Right ventricle myocardium superior (tissue), 1 donor: ENCODE measurements at regions not wholly inside any gene's neighbourhood (a gene's known extent, or its start where the extent isn't known, plus 50 kb on each side); places are given as distances from the start of the nearest gene placed in this dataset.

Experiments
- ATAC-seq: fragments of 200-7000 bp; cut with Tn5 transposase; one replicate; pipeline ENCODE4 v1.9.1; 2020; ENCODE audit warnings: mild to moderate bottlenecking; ENCODE audit not compliant: poor library complexity
- DNase-seq: peaks from one replicate; pipeline ENCODE4 v3.0.0-alpha.2; 2020
- intact Hi-C: fragments of 100-400 bp; cut with DNase I; formaldehyde crosslinking; loops from one replicate; pipeline ENCODE4 v1.11.2; 2022
- donor health status: DM: no; HTN: yes; CAD: no; lungs with severe emphysema.

GRCh38 chr10:128470321-128470965 is 344.2 kb upstream of the MKI67 start:
- intact Hi-C loops = no loop called here
- ATAC-seq (no peak), DNase-seq (no peak)

GRCh38 chr10:128471151-128471550 is 344.9 kb upstream of the MKI67 start:
- DNase-seq (no peak), ATAC-seq (no peak)
- intact Hi-C loops = no loop called here

- intact Hi-C loops = no loop called here
- ATAC-seq (no peak), DNase-seq (no peak)
Measured at GRCh38 chr10:128472196-128472595, 346.0 kb upstream of the MKI67 start.

- ATAC-seq = no peak
Measured at GRCh38 chr10:128473396-128473795, 347.2 kb upstream of the MKI67 start.

GRCh38 chr10:128473911-128474310 is 347.7 kb upstream of the MKI67 start:
- intact Hi-C loops = no loop called here

More at GRCh38 chr10:128473396-128473795, 347.2 kb upstream of the MKI67 start:
- intact Hi-C loops = no loop called here
- DNase-seq = no peak

GRCh38 chr10:128474571-128474970 is 348.3 kb upstream of the MKI67 start:
- DNase-seq (no peak), ATAC-seq (no peak)
- intact Hi-C loops = no loop called here

More at GRCh38 chr10:128473911-128474310, 347.7 kb upstream of the MKI67 start:
- DNase-seq (no peak), ATAC-seq (no peak)

- ATAC-seq (no peak), DNase-seq (no peak)
- intact Hi-C loops = no loop called here
Measured at GRCh38 chr10:128475686-128476367, 349.6 kb upstream of the MKI67 start.

- DNase-seq = no peak
- no peak for ATAC-seq
- intact Hi-C loops = no loop called here
Measured at GRCh38 chr10:128476368-128476725, 350.1 kb upstream of the MKI67 start.

GRCh38 chr10:128476845-128477244 is 350.6 kb upstream of the MKI67 start:
- no peak for ATAC-seq
- no peak for DNase-seq
- intact Hi-C loops = no loop called here

- ATAC-seq (no peak), DNase-seq (no peak)
- intact Hi-C loops = no loop called here
Measured at GRCh38 chr10:128480601-128481000, 354.4 kb upstream of the MKI67 start.

- DNase-seq = no peak
- ATAC-seq = no peak
- intact Hi-C loops = no loop called here
Measured at GRCh38 chr10:128481152-128481840, 355.1 kb upstream of the MKI67 start.

- intact Hi-C loops = no loop called here
- DNase-seq = no peak
Measured at GRCh38 chr10:128482052-128482451, 355.8 kb upstream of the MKI67 start.

GRCh38 chr10:128483216-128483615 is 357.0 kb upstream of the MKI67 start:
- intact Hi-C loops = no loop called here
- no peak for DNase-seq
- no peak for ATAC-seq

More at GRCh38 chr10:128482052-128482451, 355.8 kb upstream of the MKI67 start:
- ATAC-seq = no peak

GRCh38 chr10:128484041-128484440 is 357.8 kb upstream of the MKI67 start:
- DNase-seq (no peak), ATAC-seq (no peak)
- intact Hi-C loops = no loop called here

- DNase-seq = no peak
- intact Hi-C loops = no loop called here
- no peak for ATAC-seq
Measured at GRCh38 chr10:128485701-128486235, 359.5 kb upstream of the MKI67 start.

- DNase-seq (no peak), ATAC-seq (no peak)
- intact Hi-C loops = no loop called here
Measured at GRCh38 chr10:128487517-128487916, 361.3 kb upstream of the MKI67 start.

GRCh38 chr10:128489324-128490247 is 363.4 kb upstream of the MKI67 start:
- intact Hi-C loops = no loop called here
- DNase-seq = no peak
- ATAC-seq = no peak

GRCh38 chr10:128491686-128492085 is 365.5 kb upstream of the MKI67 start:
- intact Hi-C loops = no loop called here
- no peak for DNase-seq
- ATAC-seq = no peak

GRCh38 chr10:128493811-128494210 is 367.6 kb upstream of the MKI67 start:
- no peak for ATAC-seq
- no peak for DNase-seq
- intact Hi-C loops = no loop called here
